Renal pelvis (tissue), 1 donor: ENCODE measurements at regions not wholly inside any gene's neighbourhood (a gene's known extent, or its start where the extent isn't known, plus 50 kb on each side); places are given as distances from the start of the nearest gene placed in this dataset.
A peak's percentile ranks its signal among the peaks of the same experiment; 100 is the strongest.

ENCODE experiments used
- DNase-seq: peaks from one replicate; pipeline ENCODE4 v3.0.0-alpha.2; 2013

DNA sequence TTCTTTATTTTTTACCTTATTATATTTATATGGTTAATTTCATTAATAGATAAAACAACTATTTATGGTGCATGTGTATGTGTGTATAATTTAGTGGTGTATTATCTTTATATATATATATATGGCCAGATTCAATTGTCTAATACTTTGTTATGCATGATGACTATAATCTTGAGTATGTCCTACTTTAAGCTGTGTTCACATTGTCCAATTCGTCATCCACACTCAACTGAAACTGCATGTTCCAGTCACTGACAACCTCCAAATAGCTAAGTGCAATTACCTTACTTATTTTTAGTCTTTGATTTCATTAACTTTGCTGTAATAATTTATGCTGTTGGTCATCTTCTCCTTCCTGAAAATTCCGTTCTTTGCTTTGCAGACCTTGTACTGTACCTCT, 306.5 kb upstream of the TMTC1 start:
- no peak for DNase-seq

- DNase-seq = no peak
Observed at GRCh38 chr12:30088259-30088995, 304.7 kb upstream of the TMTC1 start.

- DNase-seq = no peak
Observed at GRCh38 chr12:30082381-30082780, 298.6 kb upstream of the TMTC1 start.

DNA sequence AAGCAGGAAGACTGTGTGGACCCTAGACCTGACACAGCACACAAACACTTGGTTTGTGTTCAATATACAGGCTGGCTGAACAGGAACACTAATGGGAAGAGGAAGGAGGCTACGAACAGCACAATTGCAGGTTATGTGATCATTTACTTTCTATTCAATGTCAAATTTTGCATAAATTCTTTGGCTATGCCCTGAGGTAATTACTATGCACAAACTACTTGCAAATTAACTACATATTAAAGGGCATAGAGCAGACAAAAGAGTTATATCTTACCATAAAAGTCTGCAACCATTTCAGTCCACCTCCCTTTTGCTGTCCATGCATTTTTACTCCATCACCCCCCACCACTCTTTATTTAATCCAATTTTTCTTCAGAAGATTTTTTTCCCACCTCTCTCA, 291.2 kb upstream of the TMTC1 start:
- no peak for DNase-seq

- DNase-seq = no peak
Observed at GRCh38 chr12:30072824-30073223, 289.1 kb upstream of the TMTC1 start.

GRCh38 chr12:30067146-30067545, 283.4 kb upstream of the TMTC1 start:
- no peak for DNase-seq

GRCh38 chr12:30064906-30065305, 281.2 kb upstream of the TMTC1 start:
- DNase-seq = no peak

GRCh38 chr12:30063435-30063945, 279.7 kb upstream of the TMTC1 start:
- no peak for DNase-seq

- no peak for DNase-seq
Observed at GRCh38 chr12:30048371-30048770, 264.6 kb upstream of the TMTC1 start.

- no peak for DNase-seq
Observed at GRCh38 chr12:30047516-30048254, 263.9 kb upstream of the TMTC1 start.

- no peak for DNase-seq
Observed at GRCh38 chr12:30046376-30046775, 262.6 kb upstream of the TMTC1 start.

- no peak for DNase-seq
Observed at GRCh38 chr12:30045171-30045570, 261.4 kb upstream of the TMTC1 start.

DNA sequence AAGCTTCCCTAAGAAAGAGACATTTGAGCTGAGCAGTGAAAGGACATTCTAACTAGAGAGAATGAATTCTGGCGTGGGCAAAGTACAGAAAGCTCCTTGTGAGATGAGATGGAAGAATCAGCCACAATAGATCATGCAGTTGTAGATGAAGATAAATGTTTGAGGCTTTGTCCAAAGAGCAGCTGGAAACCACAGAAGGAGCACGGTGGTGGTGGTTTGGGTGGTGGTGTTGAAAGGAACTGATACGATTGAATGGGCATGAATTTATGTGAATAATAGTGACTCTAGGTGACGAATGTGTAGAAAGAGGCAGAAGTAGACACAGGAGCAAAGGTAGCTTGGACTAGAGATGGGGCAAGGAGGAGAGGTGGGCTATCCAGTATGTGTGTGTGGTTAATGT, 260.5 kb upstream of the TMTC1 start:
- DNase-seq = no peak

GRCh38 chr12:30043151-30043847, 259.6 kb upstream of the TMTC1 start:
- DNase-seq = no peak

- DNase-seq = no peak
Observed at GRCh38 chr12:30041096-30041495, 257.4 kb upstream of the TMTC1 start.

GRCh38 chr12:30030693-30031374, 247.1 kb upstream of the TMTC1 start:
- no peak for DNase-seq

- no peak for DNase-seq
Observed at GRCh38 chr12:30026621-30027234, 243.0 kb upstream of the TMTC1 start.

DNA sequence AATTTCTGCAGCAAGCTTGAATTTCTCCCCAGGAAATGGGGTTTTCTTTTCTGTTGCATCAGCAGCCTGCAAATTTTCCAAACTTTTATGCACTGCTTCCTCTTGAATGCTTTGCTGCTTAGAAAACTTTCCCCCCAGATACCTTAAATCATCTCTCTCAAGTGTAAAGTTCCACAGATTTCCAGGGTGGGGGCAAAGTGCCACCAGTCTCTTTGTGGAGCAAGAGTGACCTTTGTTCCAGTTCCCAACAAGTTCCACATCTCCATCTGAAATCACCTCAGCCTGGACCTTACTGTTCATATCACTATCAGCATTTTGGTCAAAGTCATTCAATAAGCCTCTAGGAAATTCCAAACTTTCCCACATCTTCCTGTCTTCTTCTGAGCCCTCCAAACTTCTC, 241.6 kb upstream of the TMTC1 start:
- DNase-seq = no peak

GRCh38 chr12:30023186-30023585, 239.4 kb upstream of the TMTC1 start:
- DNase-seq = no peak

DNA sequence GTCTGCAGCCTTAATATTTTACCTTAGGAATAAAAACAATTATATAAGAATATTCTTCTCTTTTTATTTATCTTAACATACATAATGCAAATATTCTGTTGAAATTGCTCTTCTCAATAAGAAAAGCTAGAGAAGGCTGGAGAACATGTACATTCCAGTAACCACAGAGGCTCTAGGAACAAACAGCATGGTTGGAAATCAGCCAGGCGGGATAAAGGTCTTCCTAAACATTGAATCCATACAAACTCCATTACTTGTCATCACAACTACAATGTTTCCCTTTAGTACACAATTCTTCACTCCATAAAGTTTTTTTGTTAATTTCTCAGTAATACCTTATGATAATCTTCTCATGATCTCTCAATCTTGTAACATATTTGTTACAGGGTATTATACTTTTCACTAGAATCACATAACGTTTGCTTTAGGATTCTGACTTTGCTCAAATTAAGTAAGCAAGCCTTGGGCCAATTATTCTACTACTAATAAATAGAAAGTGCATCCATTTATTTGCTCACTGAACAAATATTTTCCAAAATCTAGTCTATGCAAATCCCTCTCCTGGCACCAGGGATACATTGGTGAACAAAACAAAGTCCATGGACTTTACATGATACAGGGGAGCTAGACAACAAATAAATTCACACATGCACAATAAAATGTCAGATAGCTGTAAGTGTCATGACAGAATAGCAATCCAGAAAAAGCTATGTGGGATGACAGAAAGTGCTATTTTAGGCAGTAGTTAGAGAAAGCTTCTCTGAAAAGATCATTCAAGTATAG, 237.5 kb upstream of the TMTC1 start:
- peak; percentile 28 for DNase-seq
